Stimulated activated CD4-positive, alpha-beta T cell treated with anti-CD3 and anti-CD28 coated beads, TNF-alpha, amount 100 ng/mL, for 24 hours (primary cell): ENCODE measurements at regions not wholly inside any gene's neighbourhood (a gene's known extent, or its start where the extent isn't known, plus 50 kb on each side); places are given as distances from the start of the nearest gene placed in this dataset.

Experiments
- DNase-seq, 3 experiments: peaks; one replicate each; pipeline ENCODE4 v3.0.0-alpha.2; 2020; ENCODE audit warnings: low read depth in 3 of 3

DNA sequence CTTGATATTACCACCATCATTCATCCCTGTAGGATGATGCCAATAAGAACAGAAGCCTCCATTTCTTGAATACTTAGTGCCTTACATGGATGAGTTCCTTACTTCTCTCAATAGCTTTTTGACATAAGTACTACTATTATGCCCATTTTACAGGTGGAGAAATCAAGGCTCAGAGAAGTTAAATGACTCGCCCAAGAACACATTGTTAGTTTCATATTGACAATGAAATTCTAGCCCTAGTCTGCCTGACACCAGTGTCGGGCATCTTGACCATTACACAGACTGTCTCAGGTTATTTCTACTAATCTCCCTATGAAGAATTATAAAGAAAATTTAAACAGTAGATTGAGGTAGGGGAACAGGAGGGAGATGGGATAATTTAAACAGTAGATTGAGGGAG is 52.5 kb upstream of the ARL8B start:
- no peak for DNase-seq

DNA sequence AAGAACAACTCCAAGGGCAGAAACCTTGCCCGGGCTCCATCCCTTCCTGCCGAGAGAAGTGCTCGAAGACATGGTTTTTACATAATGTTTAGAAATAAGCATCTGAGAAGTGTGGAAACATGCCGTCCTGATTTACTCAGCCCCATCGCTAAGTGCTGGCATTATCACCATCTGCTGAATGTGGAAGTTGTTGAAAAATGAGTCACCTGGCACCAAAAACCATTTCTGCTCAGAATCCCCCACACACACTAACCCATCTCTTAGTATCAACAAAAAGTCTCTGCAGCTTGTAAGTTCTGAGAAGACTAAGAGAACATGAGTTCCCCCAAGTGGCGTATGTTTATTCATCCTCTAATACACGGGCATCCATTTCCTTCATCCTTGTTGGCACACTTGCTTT is 51.0 kb upstream of the ARL8B start:
- no peak for DNase-seq

DNA sequence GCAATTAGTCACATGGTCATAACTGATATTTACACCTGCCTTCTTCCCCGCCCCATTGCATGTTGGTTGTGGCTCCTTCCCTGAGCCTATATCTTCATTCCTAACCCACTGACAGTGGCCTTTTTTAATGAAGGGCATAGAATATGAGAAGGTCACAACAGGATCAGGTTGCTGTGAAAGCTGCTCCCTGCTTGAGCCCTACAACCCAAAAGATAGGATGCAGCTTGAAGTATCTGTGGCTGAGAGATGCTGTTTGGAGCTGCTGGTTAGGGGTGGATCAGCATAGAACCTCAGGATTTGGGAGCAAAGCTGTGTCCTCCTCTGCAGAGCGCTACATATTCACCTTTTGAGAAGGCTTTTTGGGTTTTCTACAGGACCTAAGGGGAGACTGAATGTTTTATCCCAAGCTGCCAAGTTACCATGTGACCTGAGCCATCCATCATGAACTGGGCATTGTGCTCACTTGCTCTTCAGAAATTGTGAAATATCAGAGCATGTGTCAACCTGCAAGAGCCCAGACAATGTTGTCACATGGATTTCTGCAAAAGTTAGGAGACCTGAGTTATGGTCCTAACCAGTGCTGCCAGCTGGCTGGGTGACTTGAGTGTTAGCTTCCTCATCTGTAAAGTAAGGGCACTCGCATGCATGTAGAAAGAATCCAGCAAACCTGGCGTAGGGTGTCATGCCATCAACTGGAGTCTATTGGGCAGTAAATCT is 49.8 kb upstream of the ARL8B start:
- DNase-seq = no peak
